Psoas muscle (tissue), 7 donors: ENCODE measurements at regions not wholly inside any gene's neighbourhood (a gene's known extent, or its start where the extent isn't known, plus 50 kb on each side); places are given as distances from the start of the nearest gene placed in this dataset.

Source experiments
- ATAC-seq, 4 donors: fragments of 200-7000 bp; cut with Tn5 transposase; one replicate each; pipeline ENCODE4 v1.9.1; 2020; ENCODE audit warnings: moderate library complexity in 3 of 4, mild to moderate bottlenecking in 2 of 4
- DNase-seq, 2 donors: peaks; one replicate each; pipeline ENCODE4 v3.0.0-alpha.2; 2020
- H3K27ac ChIP-seq: fragments of 200-600 bp; one replicate; pipeline ENCODE4 v1.8.0; 2022
- H3K27me3 ChIP-seq, 3 donors: fragments of 200-600 bp in 1 of 3; one replicate each; pipeline versions ENCODE4 v1.6.1 to v1.8.0; 2013 to 2022; ENCODE audit warnings: low read length in 2 of 3, mild to moderate bottlenecking in 2 of 3, moderate library complexity in 1 of 3; ENCODE audit not compliant: insufficient read depth in 3 of 3
- H3K36me3 ChIP-seq, 2 donors: fragments of 200-600 bp in 1 of 2; one replicate each; pipeline versions ENCODE4 v1.6.1 to v1.8.0; 2013 to 2022; ENCODE audit warnings: low read depth in 1 of 2, mild to moderate bottlenecking in 1 of 2, moderate library complexity in 1 of 2; ENCODE audit not compliant: insufficient read depth in 1 of 2
- H3K4me1 ChIP-seq: fragments of 200-600 bp; one replicate; pipeline ENCODE4 v1.8.0; 2022
- H3K4me3 ChIP-seq: fragments of 200-600 bp; one replicate; pipeline ENCODE4 v1.8.0; 2022; ENCODE audit warnings: mild to moderate bottlenecking
- H3K9me3 ChIP-seq: fragments of 200-600 bp; one replicate; pipeline ENCODE4 v1.8.0; 2022
- WGBS, 3 donors: extraction: QIAGEN DNeasy Blood & Tissue Kit; methylation state at CpG; one replicate each; pipeline versions ENCODE4 v1.1.6 to v1.1.7; 2013; 5-methylcytosine and 5-hydroxymethylcytosine counted together
- intact Hi-C, 2 donors: fragments of 100-400 bp; cut with DNase I; formaldehyde crosslinking; loops; one replicate each; pipeline versions ENCODE4 v1.11.0 to v1.14.2; 2022
- TF ChIP-seq, protein P1 (sequence below): fragments of 200-600 bp; IDR thresholded peaks from one replicate; pipeline ENCODE4 v1.8.0; 2022; ENCODE audit warnings: antibody characterized with exemption
- donor health status: healthy with polysubstance abuse.
- donor health status: DM: no; HTN: no; CAD: no; lungs with moderate emphysema.
- donor health status: Bipolar disorder and iron deficiency.
- donor health status: healthy.
- donor health status: DM: yes; HTN: yes; CAD: no.
- donor health status: DM: no; HTN: no; CAD: no.
- donor health status: DM: yes; HTN: yes; CAD: no.

DNA sequence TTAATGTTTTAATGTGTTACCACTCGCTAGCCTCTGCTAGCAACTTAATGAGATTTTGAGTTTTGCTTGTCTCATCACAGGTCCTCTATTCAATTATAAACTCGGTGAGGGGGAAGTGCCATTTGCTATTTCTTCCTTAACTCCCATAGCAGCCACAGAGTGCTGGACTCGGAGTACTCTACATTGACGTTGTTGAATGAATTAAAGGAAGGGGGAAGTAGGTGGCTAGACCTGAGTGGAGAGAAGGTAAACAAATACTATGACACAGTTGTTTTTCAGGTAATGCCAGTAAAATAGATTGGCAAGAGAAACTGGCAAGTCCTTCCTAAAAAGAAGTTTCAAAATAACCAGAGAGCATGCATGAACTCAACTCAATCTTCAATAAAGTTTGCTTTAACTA lies 339.3 kb downstream of the HRH4 start:
- H3K27me3 ChIP-seq, result peaks cover 0 to 2% (median 0%) of the 10 kb centered on the region in 3 donors
- H3K27ac ChIP-seq, result no peak overlapping the region
- H3K4me1 ChIP-seq, result no peaks in the 10 kb centered on the region
- TF ChIP-seq, protein P1, sequence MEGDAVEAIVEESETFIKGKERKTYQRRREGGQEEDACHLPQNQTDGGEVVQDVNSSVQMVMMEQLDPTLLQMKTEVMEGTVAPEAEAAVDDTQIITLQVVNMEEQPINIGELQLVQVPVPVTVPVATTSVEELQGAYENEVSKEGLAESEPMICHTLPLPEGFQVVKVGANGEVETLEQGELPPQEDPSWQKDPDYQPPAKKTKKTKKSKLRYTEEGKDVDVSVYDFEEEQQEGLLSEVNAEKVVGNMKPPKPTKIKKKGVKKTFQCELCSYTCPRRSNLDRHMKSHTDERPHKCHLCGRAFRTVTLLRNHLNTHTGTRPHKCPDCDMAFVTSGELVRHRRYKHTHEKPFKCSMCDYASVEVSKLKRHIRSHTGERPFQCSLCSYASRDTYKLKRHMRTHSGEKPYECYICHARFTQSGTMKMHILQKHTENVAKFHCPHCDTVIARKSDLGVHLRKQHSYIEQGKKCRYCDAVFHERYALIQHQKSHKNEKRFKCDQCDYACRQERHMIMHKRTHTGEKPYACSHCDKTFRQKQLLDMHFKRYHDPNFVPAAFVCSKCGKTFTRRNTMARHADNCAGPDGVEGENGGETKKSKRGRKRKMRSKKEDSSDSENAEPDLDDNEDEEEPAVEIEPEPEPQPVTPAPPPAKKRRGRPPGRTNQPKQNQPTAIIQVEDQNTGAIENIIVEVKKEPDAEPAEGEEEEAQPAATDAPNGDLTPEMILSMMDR, result no peak
- no peaks in the 10 kb centered on the region for H3K36me3 ChIP-seq
- H3K4me3 ChIP-seq, result no peak overlapping the region
- ATAC-seq (no peak), DNase-seq (no peak)
- intact Hi-C loops, result no loop called here
- WGBS, 3 donors, result 81 to 90% (median 82%) methylated on average over 4 of the region's 4 CpGs
- no peaks in the 10 kb centered on the region for H3K9me3 ChIP-seq

DNA sequence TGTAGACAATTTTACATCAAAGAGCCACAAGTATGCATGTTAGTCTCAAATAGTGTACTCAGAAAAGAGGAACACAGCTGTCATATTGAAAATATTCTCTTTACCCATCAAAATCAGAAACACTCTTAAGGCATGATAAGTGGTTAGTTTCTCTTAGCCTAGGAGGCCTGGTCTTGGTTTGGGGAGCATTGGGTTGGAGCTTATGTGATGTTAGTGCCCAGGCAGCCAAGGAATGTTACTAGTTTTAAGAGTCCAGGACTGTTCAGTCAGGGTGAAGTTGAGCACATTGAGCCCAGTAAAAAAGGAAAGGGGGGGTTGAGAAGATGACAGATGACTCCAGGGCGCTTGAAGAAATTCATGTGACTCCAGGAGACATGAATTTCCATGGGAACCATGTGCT lies 340.6 kb downstream of the HRH4 start:
- DNase-seq, result no peak
- no peak overlapping the region for H3K4me3 ChIP-seq
- TF ChIP-seq, protein P1, result no peak
- no peaks in the 10 kb centered on the region for H3K9me3 ChIP-seq
- H3K36me3 ChIP-seq, result no peaks in the 10 kb centered on the region
- intact Hi-C loops, result no loop called here
- H3K27ac ChIP-seq, result no peak overlapping the region
- no peak for ATAC-seq
- WGBS, 3 donors, result 63 to 95% (median 94%) methylated on average over 1 of the region's 1 CpG
- H3K27me3 ChIP-seq, result peaks cover 0 to 2% (median 0%) of the 10 kb centered on the region in 3 donors
- no peaks in the 10 kb centered on the region for H3K4me1 ChIP-seq

DNA sequence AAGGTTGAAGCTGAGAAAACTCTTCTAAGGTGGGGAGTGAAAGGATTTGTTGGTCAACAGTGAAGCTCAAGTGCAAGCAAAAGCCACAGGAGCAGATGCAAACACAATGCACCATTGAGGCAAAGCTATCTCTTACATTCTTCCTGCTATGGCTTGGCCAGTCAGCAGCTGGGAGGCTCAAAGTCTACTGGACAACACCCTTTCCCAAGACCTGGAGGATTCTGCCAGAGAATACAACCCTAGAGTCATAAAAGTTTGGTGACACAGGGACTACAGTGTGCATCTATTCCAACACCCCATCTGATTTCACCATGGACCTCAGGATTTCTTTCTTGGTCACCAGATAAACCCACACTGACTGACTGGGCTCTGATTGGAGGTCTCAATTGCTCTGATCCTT lies 342.0 kb downstream of the HRH4 start:
- H3K27ac ChIP-seq, result no peak overlapping the region
- no peak for ATAC-seq

DNA sequence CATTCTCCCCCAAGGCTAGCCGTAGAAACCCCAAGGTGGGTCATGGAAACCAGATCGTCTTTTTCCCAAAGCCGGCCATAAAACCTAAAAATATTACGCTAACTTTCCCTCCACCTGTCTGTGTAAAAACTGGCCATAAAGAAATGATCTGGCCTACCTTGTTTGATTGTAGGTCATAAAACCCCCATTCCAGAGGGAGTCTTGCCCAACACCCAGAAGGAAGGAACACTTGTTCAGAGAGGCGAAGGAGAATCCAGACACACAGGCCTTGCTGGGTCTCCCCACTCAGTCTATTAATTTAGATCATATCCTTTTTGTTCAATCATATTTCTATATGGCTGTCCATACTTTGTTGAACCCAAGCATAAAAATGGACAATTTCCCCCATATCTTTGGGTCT lies 344.7 kb downstream of the HRH4 start:
- H3K4me1 ChIP-seq, result no peaks in the 10 kb centered on the region
- H3K4me3 ChIP-seq, result no peak overlapping the region
- intact Hi-C loops, result no loop called here
- no peaks in the 10 kb centered on the region for H3K9me3 ChIP-seq
- ATAC-seq, result no peak
- TF ChIP-seq, protein P1, result no peak
- no peak for DNase-seq
- no peaks in the 10 kb centered on the region for H3K36me3 ChIP-seq
- no peaks in the 10 kb centered on the region for H3K27me3 ChIP-seq
- WGBS, 3 donors, result 73 to 91% (median 82%) methylated on average over 5 of the region's 5 CpGs
- no peak overlapping the region for H3K27ac ChIP-seq

More for the DNA sequence above, 342.0 kb downstream of the HRH4 start:
- no peak overlapping the region for H3K4me3 ChIP-seq
- intact Hi-C loops, result no loop called here
- DNase-seq, result no peak
- TF ChIP-seq, protein P1, result no peak
- no peaks in the 10 kb centered on the region for H3K9me3 ChIP-seq
- peaks cover 0 to 2% (median 0%) of the 10 kb centered on the region in 3 donors for H3K27me3 ChIP-seq
- no peaks in the 10 kb centered on the region for H3K4me1 ChIP-seq
- H3K36me3 ChIP-seq, result no peaks in the 10 kb centered on the region

DNA sequence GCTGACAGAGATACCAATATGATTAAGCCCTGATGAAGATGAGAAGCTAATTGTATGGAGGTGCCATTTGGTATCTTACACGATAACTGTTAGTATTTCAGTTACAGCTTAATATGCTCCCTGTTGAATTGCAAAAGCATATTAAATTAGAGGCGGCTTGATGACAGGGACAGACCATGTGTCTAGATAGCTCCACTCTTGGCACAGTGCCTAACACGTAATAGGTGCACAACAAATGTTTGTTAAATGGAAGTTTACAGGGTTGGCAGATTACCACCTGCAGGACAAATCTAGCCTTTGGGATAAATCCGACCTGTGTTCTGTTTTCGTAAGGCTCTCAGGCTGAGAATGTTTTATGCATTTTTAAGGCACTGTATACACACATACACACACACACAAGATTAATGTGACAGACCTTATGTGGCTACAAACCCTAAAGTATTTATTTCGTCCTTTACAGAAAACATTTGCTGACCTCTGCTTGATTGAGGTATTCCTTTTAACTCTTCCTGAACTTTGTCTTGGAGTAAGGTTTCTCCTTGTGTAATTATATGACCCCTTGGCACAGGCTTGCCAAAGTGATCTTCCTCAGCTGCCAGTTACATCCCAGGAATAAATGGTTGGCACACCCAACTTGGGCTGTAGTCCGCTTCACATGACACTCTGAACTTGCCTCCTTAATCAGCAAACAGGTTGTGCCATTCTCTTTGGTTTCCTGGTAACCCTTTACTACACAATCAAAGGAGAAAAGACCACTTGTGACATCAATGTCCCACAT lies 348.9 kb downstream of the HRH4 start:
- Histone ChIP-seq H3K27me3 (no peaks in the 10 kb centered on the region), H3K4me1 (no peaks in the 10 kb centered on the region), H3K36me3 (no peaks in the 10 kb centered on the region), H3K27ac (no peak overlapping the region), H3K9me3 (no peaks in the 10 kb centered on the region), H3K4me3 (no peak overlapping the region)
- TF ChIP-seq, protein P1, result no peak
- no peak for ATAC-seq
- WGBS, 3 donors, result 55 to 64% (median 63%) methylated on average over 7 of the region's 7 CpGs
- no peak for DNase-seq
- intact Hi-C loops, result loop anchor here in 1 of 2 donors (2.0 kb wide), 1 partner anchor 21 kb away; no protein-coding TSS in a partner anchor
